Globus pallidus (tissue), 1 donor: ENCODE measurements at regions not wholly inside any gene's neighbourhood (a gene's known extent, or its start where the extent isn't known, plus 50 kb on each side); places are given as distances from the start of the nearest gene placed in this dataset.
"Not testable (repeated sequence)": the region's sequence is repeated elsewhere in the genome, so short reads cannot be mapped to it uniquely, and the experiment has no call there.

Source experiments
- DNase-seq: peaks from one replicate; pipeline ENCODE4 v3.0.0-alpha.2; 2015; ENCODE audit warnings: low spot score

- DNase-seq = no peak
Observed at GRCh38 chr1:29767769-29768425, 531.6 kb downstream of the PTPRU start.

- no peak for DNase-seq
Observed at GRCh38 chr1:29767088-29767685, 530.9 kb downstream of the PTPRU start.

GRCh38 chr1:29762635-29763034 lies 526.3 kb downstream of the PTPRU start:
- no peak for DNase-seq

- DNase-seq = no peak
Observed at GRCh38 chr1:29761159-29761928, 525.0 kb downstream of the PTPRU start.

- DNase-seq = no peak
Observed at GRCh38 chr1:29760067-29760564, 523.8 kb downstream of the PTPRU start.

DNA sequence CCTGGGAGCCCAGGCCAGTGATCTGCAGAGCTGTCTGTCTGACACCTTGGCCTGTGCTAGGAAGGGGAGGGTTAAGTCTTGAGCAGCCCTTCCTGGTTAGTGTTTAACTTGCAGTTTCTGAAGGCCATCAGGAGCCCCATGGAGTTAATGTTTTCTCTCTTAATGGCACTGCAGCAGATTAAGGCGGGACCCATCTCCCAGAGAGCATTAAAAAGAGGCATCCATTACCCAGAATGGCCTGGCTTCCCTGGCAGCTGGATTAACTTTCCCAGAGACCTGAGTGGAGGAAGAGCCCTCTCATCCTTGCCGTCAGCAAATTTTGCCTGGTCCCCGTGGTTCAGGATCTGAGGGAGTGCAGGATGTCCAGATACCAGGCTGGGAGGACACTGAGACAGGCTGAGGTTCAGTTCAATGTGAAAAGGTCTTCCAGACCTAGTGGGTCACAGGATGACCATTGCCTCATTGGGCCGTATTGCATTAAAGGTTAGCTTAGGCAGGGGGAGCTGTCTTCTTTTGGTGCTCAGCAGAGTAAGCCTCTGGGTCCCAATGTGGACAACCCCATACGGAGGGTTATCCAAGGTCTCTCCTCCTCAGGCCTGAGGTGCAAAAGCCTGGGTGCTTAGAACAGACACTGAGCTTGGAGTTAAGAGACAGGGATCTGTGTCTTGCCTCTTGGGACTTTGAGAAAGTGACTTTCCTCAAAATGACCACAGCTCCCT lies 522.6 kb downstream of the PTPRU start:
- no peak for DNase-seq

GRCh38 chr1:29757866-29758780 lies 521.8 kb downstream of the PTPRU start:
- no peak for DNase-seq

DNA sequence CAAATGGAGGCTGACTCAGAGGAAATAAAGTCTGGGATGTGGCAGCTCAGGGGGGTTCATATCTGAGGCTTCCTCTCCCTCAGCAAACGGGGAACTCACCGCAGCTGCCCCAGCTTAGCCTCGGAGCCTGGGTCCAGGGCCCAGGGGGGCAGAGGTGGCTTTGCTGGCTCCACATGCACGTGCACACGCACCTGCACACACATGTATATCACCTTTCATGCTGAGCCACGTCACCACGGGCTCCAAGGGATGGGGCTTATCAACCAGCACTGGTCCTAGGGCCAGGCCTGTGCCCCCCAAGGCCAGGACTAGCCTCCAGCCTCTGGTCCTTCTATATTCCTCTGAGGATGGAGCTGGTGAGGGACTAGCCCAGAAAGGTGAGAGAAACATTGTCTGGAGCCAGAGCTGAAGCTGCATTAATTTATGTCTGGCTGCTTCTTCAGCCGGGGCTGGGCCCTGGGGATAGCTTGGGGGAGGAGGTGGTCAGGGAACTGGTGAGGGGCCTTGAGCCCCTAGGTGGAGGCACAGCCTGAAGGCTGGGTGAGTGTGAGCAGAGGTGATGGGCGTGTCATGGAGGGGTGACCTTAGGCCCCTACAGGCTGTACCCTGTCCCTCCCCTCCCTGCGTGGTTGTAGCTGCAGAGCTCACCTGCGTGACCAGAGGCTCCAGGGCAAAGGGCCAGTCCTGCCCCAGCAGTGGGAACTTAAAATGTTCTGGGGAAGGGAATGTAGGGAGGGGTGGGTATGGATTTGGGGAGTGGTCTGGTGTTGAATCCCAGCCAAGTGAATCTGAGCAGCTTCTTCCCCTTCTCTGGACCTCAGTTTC lies 520.8 kb downstream of the PTPRU start:
- no peak for DNase-seq

DNA sequence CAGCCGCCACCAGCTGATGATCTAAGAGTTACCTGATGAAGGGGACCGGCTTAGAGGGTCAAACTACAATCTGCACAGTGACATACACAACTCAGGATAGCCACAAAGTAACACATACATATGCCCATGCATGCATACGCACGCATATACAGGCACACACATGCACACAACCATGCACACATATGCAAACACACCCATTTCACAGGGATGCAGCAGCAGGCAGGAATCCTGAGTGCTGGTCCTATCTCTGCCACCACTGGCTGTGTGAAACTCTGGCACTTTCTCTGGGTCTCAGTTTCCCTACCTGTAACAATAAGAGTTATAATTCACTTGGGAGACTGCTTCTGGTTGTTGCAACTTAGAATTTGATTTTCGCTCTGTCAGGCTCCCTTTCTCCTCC lies 520.2 kb downstream of the PTPRU start:
- no peak for DNase-seq

DNA sequence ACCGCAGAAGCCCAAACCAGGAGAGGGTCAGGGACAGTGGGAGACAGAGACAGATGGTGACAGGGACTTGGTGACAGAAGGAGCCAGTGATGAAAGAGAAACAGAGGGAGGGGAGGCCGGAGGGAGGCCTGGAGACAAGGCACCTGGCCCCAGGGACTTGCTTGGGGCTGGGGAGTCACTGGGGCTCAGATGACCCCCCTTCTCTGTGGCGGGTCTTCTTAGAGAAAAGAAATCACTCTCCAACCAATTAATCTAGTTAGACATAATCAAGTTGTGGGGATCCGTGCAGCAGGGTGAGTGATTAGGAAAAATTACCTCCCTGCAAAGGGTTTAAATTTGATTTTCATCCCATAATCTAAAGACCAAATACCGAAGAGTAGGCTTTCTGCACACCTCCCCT lies 519.8 kb downstream of the PTPRU start:
- DNase-seq = no peak

GRCh38 chr1:29755412-29756015 lies 519.2 kb downstream of the PTPRU start:
- not testable (repeated sequence) for DNase-seq

DNA sequence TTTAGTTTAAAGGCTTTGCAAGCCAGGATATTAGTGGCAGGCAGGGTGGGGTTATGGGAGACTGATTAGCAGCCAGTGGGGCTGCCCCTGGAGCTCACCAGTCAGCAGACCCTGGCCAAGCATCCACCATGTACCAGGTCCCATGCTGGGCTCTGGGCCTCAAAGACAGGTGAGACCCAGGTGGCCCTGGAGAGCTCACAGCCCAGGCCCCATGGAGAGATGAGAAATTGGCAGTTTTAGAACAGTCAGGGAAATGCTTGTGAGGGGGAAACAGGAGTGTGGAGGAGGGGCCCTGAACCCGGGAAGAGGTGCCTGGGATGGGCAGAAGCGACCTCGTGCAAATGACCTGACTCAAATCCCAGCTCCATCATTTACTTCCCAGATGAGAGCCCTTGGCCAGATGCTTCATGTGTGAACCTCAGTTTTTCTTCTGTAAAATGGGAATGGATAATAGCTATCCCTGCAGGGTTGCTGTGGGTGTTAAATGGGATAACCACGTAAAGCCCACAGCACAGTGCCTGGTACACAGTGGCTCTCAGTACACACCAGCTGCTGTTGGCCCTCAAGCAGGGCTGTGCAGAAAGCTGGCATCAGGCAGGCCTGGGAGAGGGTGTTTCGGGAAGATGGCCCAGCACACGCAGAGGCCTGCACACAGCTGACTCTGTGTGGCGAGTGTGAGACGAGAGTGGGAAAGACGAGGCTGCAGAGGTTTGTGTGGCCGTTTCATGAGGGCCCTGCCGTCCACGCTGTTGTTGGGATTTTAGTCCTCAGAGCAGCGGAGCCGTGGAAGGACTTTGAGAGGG lies 518.5 kb downstream of the PTPRU start:
- DNase-seq = peak; percentile 20

- no peak for DNase-seq
Observed at GRCh38 chr1:29753771-29754572, 517.6 kb downstream of the PTPRU start.

DNA sequence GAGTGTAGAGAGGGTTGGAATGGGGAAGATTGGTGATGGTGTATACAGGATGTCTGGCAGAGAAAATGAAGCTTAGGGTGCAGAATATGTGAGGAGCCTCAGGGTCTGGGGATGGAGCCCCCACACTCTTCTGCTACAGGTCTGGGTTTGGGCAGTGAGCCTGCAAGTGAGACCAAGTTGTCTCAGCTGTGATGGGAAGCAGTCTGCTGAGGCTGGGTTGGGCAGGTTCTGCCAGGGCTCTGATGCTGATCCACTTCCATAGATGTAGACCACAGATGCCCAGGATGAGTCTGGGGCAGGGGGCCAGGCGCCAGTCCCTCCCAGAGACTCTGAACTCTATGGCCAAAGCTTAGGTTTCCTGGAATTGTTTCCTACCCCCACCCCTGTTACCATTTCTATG lies 516.9 kb downstream of the PTPRU start:
- no peak for DNase-seq

DNA sequence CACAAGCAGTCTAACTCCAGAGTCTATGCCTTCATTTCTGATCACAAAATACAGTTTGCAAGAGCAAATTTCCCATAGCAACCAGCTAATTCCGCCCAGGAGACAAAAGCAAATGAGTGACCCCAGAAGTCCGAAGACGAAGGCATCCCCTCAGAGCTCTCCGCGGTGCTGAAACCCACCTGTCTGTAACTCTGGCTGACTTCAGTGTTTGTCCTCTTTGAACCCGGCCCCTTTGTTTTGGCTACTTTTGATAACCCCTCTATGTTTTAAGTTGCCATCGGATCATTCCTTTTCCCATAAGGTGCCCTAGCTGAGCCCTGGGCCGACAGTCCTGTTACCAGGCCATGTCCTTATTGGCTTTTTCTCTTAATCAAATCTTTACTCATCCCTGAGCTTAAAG lies 515.8 kb downstream of the PTPRU start:
- DNase-seq = no peak

DNA sequence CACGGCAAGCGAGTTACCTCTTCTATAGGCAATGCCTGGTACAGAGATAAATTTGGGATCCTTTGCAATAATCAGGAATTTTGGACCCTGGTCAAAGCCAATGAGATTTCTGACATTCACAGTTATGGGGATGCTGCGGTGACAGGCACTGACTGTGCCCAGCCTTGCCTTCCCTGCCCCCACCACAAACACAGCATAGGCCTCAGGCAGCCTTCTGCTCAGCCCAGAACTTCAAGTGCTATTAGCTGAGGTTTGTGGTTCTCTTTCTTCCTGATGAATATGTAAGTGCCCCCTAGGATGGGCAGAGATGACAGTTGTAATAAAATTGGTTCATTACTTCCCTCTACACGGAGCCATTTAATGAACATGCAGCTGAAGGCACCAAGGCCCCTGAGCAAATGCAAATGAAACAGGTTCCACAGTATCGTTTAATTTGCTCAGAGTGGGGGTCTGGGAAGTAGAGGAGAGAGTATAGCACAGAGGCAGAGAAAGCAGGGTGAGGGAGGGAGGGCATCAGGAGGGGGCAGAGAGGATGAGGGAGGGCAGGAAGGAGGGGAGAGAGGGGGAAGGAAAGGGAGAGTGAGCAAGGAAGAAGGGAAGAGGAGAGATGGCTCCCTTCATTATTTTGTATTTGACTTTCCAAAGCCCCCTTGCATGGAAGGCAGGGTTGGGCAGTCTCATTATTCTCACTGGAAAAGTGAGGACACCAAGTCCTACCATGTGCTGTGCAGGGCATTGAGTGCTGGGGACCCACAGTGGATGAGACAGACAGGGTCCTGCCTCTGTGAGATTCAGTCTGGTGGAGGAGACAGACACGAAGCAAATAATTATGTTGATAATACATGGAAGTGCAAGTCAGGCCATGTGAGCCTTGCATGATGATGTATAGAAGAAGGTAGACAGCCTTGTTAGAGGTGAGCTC lies 513.0 kb downstream of the PTPRU start:
- DNase-seq = peak; percentile 14

DNA sequence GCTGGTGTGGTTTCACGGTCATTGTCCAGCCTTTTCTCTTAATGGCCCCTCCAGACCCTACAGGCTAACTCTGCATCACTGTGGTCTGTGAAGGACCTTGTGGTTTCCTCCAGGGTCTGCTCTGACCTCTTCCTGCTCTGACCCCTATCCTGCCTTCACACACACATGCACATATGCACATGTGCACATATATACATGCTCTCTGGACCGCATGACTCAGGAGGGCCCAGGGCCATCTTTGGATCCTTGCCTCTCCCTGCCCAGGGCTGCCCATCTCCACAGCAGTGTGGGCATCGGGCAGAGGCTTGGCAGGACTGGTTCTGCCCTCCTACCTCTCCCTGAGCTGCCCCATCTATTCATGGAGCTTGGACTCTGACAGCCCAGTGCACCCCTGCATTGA lies 510.9 kb downstream of the PTPRU start:
- no peak for DNase-seq
